Fibroblast of skin of abdomen (primary cell): ENCODE measurements at regions not wholly inside any gene's neighbourhood (a gene's known extent, or its start where the extent isn't known, plus 50 kb on each side); places are given as distances from the start of the nearest gene placed in this dataset.

Source experiments
- DNase-seq: peaks from one replicate; pipeline ENCODE4 v3.0.0-alpha.2; 2013

DNA sequence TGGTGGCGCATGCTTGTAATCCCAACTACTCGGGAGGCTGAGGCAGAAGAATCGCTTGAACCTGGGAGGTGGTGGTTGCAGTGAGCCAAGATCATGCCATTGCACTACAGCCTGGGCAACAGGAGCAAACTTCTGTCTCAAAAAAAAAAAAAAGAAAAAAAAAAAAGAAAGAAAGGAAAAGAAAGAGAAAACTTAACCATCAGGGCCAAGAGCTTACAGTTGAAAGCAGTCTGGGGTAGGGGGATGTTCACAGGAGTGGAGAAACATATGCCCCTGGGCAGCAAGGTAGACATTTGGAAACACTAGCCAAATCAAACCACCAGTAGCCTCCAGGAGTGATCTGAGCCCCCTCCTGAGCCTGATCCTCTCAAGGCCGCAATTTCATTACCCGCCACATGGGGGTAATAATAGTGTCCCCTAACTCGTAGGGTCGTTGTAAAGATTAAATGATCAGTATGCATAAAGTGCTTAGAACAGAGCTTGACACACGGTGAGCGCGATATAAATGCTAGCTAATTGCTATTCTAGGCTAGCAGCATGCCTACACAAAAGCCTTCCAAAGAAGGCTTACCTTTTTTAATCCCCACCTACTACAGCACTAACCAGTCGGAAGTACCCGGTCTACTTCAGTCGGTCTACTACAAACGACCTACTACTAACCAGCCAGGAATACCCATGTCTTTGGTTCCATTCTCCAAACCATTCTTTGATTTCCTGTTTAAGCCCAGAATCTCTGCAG lies 274.3 kb upstream of the NEBL start:
- no peak for DNase-seq

DNA sequence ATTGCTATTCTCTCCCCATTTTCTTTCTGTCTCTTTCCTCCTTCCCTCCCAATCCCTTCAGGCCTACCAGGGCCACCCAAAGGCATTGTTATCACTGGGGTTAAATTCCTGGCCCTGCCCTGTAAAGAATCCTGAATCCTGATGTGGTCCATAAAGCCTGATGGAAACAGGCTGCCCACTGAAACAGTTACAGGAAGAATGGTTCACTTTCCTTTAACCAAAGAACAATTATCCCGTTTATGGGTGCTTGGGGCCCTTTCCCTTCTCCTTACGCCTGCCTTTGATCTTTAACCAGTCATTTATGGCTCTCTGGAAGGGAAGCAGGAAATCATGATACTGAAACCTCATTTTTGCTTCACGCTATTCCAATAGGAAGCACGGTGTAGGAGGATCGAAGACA lies 273.1 kb upstream of the NEBL start:
- DNase-seq = no peak

DNA sequence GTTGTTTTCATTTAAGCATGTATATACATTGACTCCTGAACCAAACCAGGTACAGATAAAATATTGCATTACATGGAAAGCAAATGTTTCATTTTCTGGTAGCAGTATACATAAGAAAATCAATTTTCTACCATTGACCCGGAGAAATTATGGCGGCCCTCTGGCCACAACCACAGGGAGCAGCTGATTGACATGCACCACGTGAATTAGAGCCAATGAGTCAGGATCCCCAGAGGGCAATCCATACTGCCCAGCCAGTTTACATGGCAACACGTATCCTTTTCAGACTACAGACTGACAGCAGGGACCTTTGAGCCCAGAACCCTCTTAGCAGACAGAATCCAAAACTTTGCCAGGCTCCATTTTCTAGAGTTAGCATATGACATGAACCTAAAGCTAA lies 272.2 kb upstream of the NEBL start:
- no peak for DNase-seq

DNA sequence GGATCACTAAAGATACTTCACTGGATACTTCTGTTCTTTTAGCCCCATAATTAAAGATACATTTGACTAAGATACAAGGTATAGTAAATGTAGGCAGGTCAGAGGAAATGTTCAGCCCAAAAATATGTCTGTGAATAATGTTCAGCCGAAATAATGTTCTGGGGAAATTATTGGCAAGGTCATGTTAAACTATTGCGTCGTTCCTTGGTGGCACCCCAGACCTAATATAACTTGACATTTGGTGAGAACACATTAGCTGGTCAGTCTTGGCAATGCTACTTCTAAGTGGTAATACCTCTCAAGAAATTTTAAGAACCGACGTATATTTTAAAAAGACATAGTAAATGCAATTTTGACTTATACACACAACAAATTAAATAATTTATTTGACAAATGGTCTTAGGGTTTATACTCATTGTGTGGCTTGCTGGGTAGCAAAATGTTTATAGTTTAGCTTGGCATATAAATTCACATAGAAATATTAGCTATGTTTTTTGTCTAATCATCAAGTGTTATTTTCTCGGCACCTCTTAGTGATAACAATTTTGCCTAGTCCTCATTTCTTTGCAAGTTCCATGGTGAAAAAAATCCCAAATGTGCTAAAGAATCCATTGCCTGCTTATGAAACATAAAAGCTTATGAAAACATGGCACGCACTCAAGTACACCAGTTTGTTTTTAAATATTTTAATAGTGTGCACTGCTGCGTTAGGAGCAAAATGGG lies 270.3 kb upstream of the NEBL start:
- DNase-seq = no peak

DNA sequence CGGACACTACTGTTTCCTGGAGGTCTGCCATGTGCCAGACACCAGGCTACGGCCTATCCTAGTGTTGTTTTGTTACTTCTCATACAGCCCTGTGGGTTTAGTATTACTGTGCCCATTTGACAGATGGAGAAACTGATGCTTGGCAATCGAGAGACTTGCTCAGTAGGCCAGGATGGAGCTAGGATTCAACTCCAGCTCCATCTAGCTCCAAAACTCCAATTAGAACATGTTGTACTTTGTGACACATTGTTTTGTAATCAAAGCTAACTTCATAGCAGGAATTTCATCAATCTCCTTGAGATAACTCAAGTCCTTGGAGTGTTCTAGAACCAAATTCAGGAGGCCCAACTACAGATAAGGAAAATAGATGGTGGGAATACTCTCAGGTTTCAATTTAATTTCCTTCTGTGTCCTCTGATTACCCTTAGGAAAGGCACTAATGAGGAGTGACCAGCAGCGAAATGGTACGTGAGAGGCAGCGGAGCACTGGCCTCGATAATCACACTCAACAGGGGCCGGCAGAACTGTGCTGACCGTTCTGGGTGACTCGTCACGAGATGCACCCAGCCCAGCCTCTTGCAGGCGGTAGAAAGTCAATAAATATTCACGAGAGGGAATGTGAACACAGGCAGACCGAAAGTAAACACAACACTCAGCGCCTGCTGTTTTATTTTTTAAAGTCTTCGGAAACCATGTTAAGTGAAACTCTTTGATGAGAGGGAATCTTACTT lies 269.6 kb upstream of the NEBL start:
- no peak for DNase-seq

DNA sequence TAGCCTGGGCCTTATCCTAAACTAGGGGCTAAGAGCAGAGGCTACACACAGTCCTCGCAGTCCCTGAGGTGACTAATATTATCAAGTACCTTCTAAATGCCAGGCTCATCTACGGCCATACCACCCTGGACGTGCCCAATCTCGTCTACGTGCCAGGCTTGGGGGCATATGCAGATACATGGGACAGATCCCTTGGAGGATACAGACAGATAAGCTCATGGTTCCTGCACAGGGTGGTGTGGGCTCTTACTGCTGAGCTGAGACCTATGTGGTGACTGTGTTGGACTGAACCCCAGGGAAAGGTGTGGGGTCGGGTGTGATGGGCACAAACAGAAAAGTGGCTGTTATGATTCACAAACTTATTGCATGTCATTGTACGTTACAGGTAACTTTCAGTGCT lies 268.4 kb upstream of the NEBL start:
- no peak for DNase-seq

DNA sequence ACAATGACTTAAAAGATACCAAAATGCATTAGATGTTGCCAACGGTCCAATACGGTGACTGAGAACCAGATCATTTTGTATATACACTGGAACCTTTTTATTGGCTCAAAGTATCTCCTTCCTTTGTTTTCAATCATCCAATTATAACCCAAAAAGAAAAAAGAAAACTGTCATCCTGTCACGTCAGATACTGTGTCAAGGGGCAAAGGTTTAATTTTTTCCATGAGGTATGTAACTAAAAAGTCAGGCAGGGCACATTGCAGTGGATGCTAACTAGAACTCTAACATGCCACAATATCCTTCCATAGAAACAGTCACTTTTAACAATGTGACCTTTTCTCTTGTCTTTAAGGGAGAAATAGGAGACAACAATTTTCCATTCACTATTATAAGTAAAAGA lies 267.6 kb upstream of the NEBL start:
- no peak for DNase-seq

DNA sequence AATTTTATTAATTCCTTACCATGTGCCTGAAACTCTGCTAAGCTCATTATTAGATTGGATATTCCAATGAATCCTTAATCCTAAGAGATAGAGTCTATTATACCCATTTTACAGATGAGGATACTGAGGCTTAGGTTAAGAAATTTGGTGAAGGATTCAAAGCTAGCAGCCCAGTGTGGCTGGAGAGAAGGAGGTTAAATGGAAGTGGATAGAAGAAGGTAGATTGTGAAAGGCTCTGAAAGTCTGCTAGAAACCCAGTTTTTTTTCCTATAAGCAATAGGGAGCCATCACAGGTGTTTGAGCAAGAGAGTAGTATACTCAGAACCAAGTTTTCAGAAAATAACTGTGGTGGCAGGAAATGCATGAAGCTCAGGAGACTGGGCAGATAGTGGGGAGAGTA lies 265.8 kb upstream of the NEBL start:
- no peak for DNase-seq

DNA sequence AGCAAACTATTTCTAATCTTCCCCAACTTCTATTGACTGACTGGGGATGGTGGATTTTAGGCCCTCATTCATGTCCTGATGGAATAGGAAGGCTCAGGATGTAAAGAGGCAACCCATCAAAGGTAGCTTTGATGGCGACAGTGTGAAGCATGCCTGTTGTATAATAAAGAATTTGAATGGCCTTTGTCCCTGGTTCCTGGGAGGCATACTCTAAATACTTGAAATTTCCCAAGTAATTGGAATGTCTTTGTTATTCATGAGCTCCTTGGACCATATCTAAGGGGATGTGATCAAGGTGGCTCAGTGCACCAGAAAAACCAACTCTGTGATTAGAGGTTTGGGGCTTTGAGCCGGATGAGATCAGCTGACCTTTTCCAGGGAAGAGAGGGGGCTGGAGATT lies 264.5 kb upstream of the NEBL start:
- DNase-seq = no peak

DNA sequence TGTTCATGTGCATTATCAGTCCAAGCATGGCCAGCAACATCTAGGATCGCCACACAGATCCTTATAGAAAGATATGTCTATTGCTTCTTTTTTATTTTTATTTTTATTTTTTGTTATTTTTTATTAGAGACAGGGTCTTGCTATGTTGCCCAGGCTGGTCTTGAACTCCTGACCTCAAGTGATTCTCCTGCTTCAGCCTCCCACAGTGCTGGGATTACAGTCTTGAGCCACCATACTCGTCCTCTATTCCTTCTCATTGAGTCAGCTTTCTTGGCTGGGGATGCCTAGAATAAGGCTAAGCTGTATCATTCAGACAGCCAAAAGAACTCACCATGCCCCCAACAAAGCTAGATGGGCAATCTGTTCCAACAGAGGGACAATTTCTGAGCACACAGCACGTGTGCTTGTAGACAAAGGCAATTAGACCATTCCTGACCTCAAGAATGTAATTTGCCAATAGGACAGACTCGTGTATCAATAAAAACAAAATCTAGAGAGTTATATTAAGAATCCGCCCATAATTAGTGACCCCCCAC lies 264.0 kb upstream of the NEBL start:
- DNase-seq = no peak

DNA sequence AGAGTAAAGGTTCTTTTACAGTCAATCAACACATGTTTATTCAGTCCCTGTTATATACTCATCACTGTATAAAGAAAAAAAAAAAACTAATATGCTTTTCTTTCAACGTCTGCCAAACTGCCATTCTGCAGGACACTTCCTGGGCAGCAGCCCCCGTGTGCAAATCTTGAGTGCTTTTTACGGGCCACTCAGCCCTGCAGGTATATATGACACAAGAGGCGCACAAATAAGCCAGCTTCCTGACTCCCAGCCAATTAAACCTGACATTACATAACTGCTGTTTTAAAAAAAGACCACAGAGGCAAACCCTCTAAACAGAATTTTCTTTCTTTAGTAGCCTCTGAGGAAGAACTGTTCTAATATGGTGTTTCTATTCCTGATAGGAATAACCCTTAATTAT lies 263.0 kb upstream of the NEBL start:
- DNase-seq = no peak

DNA sequence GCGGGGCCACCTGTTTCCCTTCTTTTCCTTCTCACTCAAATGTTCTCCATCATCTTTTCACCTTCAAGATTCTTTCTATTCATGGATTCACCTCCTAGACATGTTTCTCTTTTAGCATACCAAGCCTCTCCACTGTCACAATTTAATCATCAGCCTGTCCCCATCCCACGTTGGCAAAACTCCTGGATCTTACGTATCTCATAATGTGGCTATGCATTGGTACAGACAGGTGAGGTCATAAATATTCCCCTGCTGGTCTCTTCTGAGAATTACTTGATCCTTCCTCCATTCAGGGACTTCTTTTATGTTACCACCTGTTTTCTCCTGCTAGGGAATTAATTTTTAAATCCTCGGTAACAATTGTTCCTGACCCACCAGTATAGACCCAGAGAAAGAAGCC lies 262.6 kb upstream of the NEBL start:
- DNase-seq = no peak

DNA sequence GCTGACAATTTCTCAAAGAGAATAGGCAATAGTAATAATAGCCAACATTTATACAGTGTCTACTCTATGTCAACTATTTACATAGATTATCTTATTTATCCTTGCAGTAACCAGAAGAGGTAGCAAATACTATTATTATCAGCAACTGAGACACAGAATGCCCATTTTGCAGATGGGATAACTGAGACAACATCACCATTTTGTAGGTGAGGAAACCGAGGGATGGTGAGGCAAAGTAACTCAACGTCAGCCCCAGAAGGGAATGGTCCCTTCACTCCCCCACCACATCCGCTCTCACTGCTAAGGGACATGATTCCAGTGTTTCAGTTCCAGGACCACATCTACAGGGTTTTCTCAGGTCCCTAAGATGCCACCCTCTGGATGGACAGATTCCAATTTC lies 261.2 kb upstream of the NEBL start:
- no peak for DNase-seq

DNA sequence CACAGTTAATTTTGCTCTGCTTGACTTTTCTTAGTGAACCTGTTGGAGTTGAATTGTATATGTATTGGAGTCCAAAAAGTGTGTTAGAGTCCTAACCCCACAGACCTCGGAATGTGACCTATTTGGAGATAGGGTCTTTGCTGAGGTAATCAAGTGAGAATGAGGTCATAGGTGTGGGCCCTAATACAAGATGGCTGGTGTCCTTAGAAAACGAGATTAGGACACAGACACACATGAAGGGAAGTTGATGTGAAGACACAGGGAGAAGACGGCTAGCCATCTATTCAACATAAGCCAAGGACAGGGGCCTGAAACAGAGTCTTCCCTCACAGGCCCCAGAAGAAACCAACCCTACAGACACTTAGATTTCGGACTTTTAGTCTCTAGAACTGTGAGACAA lies 260.6 kb upstream of the NEBL start:
- no peak for DNase-seq

DNA sequence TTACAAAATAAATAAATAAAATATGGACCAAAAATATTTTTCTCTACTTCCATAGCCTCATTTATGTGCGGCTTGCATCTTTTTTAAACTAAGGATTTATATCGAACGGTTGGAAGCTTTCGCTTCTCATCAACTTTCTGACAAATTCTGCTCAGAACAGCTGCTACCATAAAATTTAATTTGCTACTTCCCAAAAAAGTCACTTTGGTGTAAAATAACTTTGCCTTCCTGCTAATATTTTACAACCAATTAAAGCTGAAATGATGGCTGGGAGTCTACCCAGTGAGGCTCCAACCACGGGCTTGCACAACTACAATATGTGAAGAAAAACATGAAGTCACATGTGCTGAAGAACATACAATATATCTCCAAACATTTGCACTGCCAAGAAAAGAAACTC lies 253.1 kb upstream of the NEBL start:
- DNase-seq = no peak

DNA sequence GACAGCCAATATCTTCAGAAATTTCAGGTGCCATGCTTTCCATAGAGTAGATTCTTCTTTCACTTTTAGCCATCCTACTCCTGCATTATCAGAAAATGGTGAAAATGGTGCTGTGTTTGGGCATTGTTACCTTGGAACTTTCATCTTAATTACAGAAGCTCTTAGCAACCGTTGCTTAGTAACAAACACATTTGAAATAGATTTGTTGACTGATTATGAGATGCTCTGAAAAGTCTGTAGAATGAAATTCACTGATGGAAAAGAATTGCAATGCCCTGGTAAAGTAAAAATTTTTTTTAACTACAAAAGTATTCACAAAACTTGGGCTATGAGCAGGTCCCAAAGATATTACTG lies 249.3 kb upstream of the NEBL start:
- no peak for DNase-seq

DNA sequence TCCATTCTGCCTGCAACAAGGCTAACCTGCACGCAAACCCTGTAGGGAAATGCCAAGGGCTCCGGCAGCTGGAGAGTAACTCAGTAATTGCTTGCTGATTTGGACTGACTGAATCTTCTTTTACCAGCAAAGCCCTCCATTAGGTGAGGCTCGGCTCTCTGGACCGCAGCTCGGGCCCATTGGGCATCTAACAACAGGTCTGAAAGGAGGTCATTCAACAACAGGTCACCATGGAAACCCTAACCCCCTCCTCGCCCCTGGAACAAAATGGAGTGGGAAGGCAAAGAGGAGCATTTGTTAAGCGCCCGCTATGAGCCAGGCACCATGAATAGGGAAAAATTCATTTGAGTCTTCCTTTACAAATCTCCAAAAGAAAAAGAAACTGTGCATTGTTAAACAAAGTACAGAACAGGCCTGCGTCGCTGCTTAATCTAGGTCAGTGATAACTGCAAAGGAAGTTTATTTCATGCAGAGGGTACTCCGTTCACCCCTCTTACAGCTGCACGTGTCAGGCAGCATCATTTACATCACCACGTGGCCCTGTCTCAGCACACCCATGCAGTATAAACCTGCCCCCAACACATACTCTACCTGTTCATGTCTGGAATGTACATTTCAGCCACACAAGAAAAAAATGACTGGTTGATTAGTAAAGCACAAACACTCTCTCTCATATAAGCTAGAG lies 248.8 kb upstream of the NEBL start:
- DNase-seq = no peak

DNA sequence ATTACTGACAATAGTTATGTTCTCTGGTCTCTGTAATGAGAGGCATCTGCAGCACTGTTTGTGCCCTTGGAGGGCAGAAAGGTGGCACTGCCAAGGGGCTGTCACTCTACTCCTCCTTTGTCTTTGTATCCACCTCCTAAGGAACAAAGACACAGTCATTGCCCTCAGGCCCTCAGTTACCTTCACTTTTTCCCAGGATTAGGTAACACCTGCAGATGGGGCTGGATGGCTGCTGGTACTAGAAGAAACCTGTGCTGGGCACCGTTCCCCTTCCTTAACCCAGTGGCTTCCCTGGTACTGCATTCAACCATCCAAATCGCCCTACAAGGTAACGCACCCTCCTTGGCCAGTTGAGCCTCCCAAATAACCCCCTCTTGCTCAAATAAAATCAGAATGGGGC lies 246.9 kb upstream of the NEBL start:
- no peak for DNase-seq

DNA sequence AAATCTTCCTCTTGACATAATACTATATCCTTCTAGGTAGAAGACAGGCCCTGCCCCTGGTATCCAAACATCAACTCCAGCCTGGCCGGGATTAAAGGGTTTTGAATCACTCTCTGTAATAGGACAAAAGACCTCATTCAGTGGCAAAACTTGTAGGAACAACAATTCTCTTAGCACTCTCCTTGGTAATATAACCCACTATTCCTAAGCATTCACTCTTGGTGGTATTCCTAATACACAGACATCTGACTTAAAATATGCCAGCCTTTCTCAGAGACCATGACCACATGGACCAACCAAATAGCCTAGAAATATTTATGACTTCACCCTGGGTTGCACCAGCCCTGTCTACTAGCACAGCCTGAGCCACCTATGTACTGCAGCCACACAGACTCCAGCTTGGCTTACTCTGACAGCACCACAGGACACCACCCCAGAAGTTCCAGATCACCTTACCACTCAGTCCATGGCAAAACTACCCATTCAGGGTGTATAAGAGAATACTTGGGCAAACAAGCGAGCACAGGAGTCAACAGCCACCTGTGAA lies 244.9 kb upstream of the NEBL start:
- no peak for DNase-seq

DNA sequence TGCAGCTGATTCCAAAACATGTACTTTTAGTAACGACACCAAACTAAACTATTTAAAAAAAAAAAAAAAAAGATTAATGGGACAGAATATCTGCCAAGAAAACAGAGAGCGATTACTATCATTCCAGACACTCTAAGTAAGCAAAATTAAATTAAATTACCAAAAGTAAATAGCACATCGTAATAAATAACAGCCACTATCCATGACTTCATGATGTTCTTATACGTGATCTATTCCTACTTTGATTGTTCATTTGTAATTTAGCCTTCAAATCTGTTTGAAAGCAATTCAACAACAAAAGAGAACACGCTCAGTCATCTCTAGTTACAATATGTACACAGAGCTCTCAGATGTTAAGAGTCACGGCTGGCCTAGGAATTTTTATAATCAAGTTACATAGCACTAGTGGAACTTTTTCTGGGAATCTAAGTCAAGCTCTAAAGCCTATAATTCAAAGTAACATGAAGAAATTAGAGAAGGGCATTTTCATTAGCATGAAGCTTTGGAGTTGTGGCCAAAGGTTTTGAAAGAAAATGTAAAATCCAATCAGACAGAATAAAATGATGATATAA lies 241.7 kb upstream of the NEBL start:
- DNase-seq = no peak

DNA sequence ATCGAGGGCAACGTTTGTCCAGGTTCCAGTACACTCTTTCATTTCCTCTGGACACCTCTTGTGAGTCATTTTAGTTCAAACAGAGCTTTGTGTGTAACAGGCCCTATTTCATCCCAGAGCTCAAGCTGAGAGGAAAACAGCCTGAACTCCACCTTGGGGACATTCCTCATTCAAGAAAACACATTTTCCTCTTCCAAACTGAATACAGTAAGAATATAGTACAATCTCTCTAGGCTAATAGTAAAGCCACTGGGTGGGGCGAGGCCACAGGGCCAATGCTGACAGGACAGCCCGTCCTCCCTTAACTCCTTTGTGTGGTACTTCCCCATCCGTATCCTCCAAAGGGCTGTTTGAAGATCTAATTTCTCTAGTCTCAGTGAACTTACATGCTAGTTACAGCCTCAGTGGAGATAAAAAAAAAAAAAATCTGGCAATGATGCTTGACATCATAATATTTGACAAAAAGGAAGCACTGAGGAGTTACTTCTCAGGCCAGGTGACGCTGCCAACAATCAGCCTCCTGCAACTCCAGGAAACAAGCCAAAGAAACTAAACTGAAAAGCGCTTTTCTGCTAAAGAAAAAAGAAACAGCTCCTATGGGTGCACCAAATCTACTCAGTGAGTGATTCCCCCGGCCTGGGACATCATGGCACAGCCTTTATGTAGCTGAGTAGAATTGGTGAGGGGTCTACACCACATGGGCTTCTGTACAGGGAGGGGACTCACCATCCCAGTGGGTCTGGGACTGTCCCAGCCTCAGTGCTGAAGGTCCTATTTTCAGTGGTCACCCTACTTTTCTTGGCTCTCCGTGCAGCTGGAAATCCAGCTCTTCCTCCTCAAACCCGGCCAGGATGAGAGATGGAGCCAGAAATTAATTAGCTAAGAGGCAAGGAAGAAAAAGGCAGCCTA lies 238.2 kb upstream of the NEBL start:
- DNase-seq = peak; percentile 17
